LNCaP clone FGC (cell line): ENCODE measurements at regions not wholly inside any gene's neighbourhood (a gene's known extent, or its start where the extent isn't known, plus 50 kb on each side); places are given as distances from the start of the nearest gene placed in this dataset.

Experiments
- DNase-seq: peaks from one replicate; pipeline ENCODE4 v3.0.0-alpha.2; 2011; ENCODE audit warnings: low read depth
- H3K4me3 ChIP-seq: 2 replicates; pipeline ENCODE4 v1.5.1; 2011; ENCODE audit warnings: mild to moderate bottlenecking, low read depth, low read length, control low read depth
- CTCF ChIP-seq: IDR thresholded peaks from 2 replicates; pipeline ENCODE4 v1.5.1; 2012; ENCODE audit warnings: mild to moderate bottlenecking; ENCODE audit not compliant: control insufficient read depth, insufficient read depth; ENCODE audit errors: extremely low read depth

GRCh38 chr6:167472880-167473279 is 148.0 kb downstream of the TTLL2 start:
- TF ChIP-seq CTCF = no peak
- no peak overlapping the region for H3K4me3 ChIP-seq
- DNase-seq = no peak

GRCh38 chr6:167474171-167474570 is 149.3 kb downstream of the TTLL2 start:
- DNase-seq = no peak
- no peak overlapping the region for H3K4me3 ChIP-seq
- TF ChIP-seq CTCF = no peak

- DNase-seq = no peak
- no peak overlapping the region for H3K4me3 ChIP-seq
- no peak for TF ChIP-seq CTCF
Observed at GRCh38 chr6:167474725-167475124, 149.8 kb downstream of the TTLL2 start.

- no peak for TF ChIP-seq CTCF
- DNase-seq = no peak
- no peak overlapping the region for H3K4me3 ChIP-seq
Observed at GRCh38 chr6:167475947-167476346, 151.1 kb downstream of the TTLL2 start.

- H3K4me3 ChIP-seq = no peak overlapping the region
- no peak for DNase-seq
- TF ChIP-seq CTCF = no peak
Observed at GRCh38 chr6:167476844-167477595, 152.1 kb downstream of the TTLL2 start.

- H3K4me3 ChIP-seq = no peak overlapping the region
- no peak for DNase-seq
- no peak for TF ChIP-seq CTCF
Observed at GRCh38 chr6:167477688-167478087, 152.8 kb downstream of the TTLL2 start.

- H3K4me3 ChIP-seq = no peak overlapping the region
- no peak for DNase-seq
- no peak for TF ChIP-seq CTCF
Observed at GRCh38 chr6:167479301-167479700, 154.4 kb downstream of the TTLL2 start.
